ENCODE measurements at regions not wholly inside any gene's neighbourhood (a gene's known extent, or its start where the extent isn't known, plus 50 kb on each side); places are given as distances from the start of the nearest gene placed in this dataset.

- no peak overlapping the region for H3K27ac ChIP-seq
- no peak for TF ChIP-seq CTCF (conservative IDR thresholded peaks at IDR 0.05)
Observed at GRCh38 chr10:125219776-125220175, 59.4 kb upstream of the CTBP2 start.

GRCh38 chr10:125218967-125219366, 58.6 kb upstream of the CTBP2 start:
- no peak overlapping the region for H3K27ac ChIP-seq
- no peak for TF ChIP-seq CTCF (conservative IDR thresholded peaks at IDR 0.05)

GRCh38 chr10:125217990-125218675, 57.8 kb upstream of the CTBP2 start:
- TF ChIP-seq CTCF (conservative IDR thresholded peaks at IDR 0.05): no peak
- H3K27ac ChIP-seq: no peak overlapping the region

- H3K27ac ChIP-seq: no peak overlapping the region
- TF ChIP-seq CTCF (conservative IDR thresholded peaks at IDR 0.05): no peak
Observed at GRCh38 chr10:125216861-125217260, 56.5 kb upstream of the CTBP2 start.

- no peak for TF ChIP-seq CTCF (conservative IDR thresholded peaks at IDR 0.05)
- H3K27ac ChIP-seq: no peak overlapping the region
Observed at GRCh38 chr10:125216309-125216708, 55.9 kb upstream of the CTBP2 start.

- H3K27ac ChIP-seq: no peak overlapping the region
- no peak for TF ChIP-seq CTCF (conservative IDR thresholded peaks at IDR 0.05)
Observed at GRCh38 chr10:125214283-125214570, 53.9 kb upstream of the CTBP2 start.

- no peak for TF ChIP-seq CTCF (conservative IDR thresholded peaks at IDR 0.05)
- H3K27ac ChIP-seq: no peak overlapping the region
Observed at GRCh38 chr10:125213541-125214282, 53.3 kb upstream of the CTBP2 start.

Data from VCaP (cell line).